Panc1 (cell line): ENCODE measurements at regions not wholly inside any gene's neighbourhood (a gene's known extent, or its start where the extent isn't known, plus 50 kb on each side); places are given as distances from the start of the nearest gene placed in this dataset.

Experiments used
- ATAC-seq: fragments of 200-7000 bp; cut with Tn5 transposase; 2 replicates; pipeline ENCODE4 v1.9.1; 2020; ENCODE audit warnings: mild to moderate bottlenecking, moderate library complexity
- BruUV-seq: library from RNA; stranded (reverse); fragments of 400-500 nt; replicated peaks from 2 replicates; lab custom pipeline; 2021; lab: Mats Ljungman, UMichigan
- CTCF ChIA-PET: fragments of 300-600 bp; sonication (Branson Sonifier 250); formaldehyde crosslinking; loops from one replicate; lab custom pipeline; 2022; ENCODE audit warnings: antibody characterized with exemption; lab: Charles Lee
- POLR2A ChIA-PET: fragments of 300-600 bp; sonication (Branson Sonifier 250); formaldehyde crosslinking; loops from one replicate; lab custom pipeline; 2022; ENCODE audit warnings: antibody characterized with exemption; lab: Charles Lee
- DNase-seq: peaks from one replicate; pipeline ENCODE4 v3.0.0-alpha.2; 2010; ENCODE audit warnings: low read depth, low spot score
- H3K27ac ChIP-seq: 2 replicates; pipeline ENCODE4 v1.5.1; 2011; ENCODE audit warnings: mild to moderate bottlenecking, low read length, inconsistent platforms
- H3K27me3 ChIP-seq: fragments of 200-500 bp; sonication (Bioruptor generic); 2 replicates; pipeline ENCODE4 v1.6.0; 2014; ENCODE audit warnings: low read length, inconsistent platforms; ENCODE audit not compliant: control insufficient read depth, insufficient read depth
- H3K36me3 ChIP-seq: fragments of 200-500 bp; sonication (Bioruptor generic); 2 replicates; pipeline ENCODE4 v1.5.1; 2014; ENCODE audit warnings: inconsistent platforms, mild to moderate bottlenecking, low read length, moderate library complexity; ENCODE audit not compliant: control insufficient read depth, insufficient read depth
- H3K4me1 ChIP-seq: 2 replicates; pipeline ENCODE4 v1.5.1; 2011; ENCODE audit warnings: inconsistent platforms, mild to moderate bottlenecking, low read length, moderate library complexity; ENCODE audit not compliant: control insufficient read depth, insufficient read depth
- H3K4me3 ChIP-seq, 2 experiments: 2 replicates each; pipeline ENCODE4 v1.5.1; 2011 to 2012; ENCODE audit warnings: low read depth in 2 of 2, low read length in 2 of 2, mild to moderate bottlenecking in 2 of 2, inconsistent platforms in 1 of 2, moderate library complexity in 1 of 2
- H3K9me3 ChIP-seq: fragments of 200-500 bp; sonication (Bioruptor generic); 2 replicates; pipeline ENCODE4 v1.5.1; 2014; ENCODE audit warnings: low read depth, mild to moderate bottlenecking, inconsistent platforms, low read length, moderate library complexity; ENCODE audit not compliant: control insufficient read depth, insufficient read depth
- CTCF ChIP-seq: fragments of 450-650 bp; IDR thresholded peaks from 2 replicates; pipeline ENCODE4 v1.5.1; 2017; ENCODE audit warnings: mild to moderate bottlenecking
- POLR2AphosphoS5 ChIP-seq: IDR thresholded peaks from 2 replicates; pipeline ENCODE4 v1.6.1; 2012; ENCODE audit warnings: mild to moderate bottlenecking, low read depth, low read length, moderate library complexity
- REST ChIP-seq, 2 experiments: IDR thresholded peaks; 2 replicates each; pipeline ENCODE4 v1.6.1; 2011 to 2012; ENCODE audit warnings: low read depth in 2 of 2, control low read depth in 1 of 2, low read length in 1 of 2, mild to moderate bottlenecking in 1 of 2, moderate library complexity in 1 of 2; ENCODE audit not compliant: insufficient read depth in 1 of 2
- SIN3A ChIP-seq: IDR thresholded peaks from 2 replicates; pipeline ENCODE4 v1.6.1; 2012; ENCODE audit warnings: low read depth, mild to moderate bottlenecking, low read length, moderate library complexity, borderline replicate concordance; ENCODE audit not compliant: insufficient read depth
- TCF7L2 ChIP-seq: IDR thresholded peaks from 2 replicates; pipeline ENCODE4 v1.6.1; 2011; ENCODE audit warnings: mild to moderate bottlenecking, low read depth, low read length, inconsistent platforms
- in situ Hi-C: cut with HindIII; loops from 2 replicates; pipeline ENCODE4 v1.10.0; 2016; ENCODE audit warnings: low sequenced_read_pairs, low pct_unique_long_range_greater_than_20kb
- intact Hi-C: fragments of 100-400 bp; cut with micrococcal nuclease; formaldehyde crosslinking; loops from one replicate; pipeline ENCODE4 v1.10.0; 2022; ENCODE audit not compliant: unreplicated experiment

GRCh38 chr4:108342325-108342970 is 173.7 kb upstream of the LEF1 start:
- Histone ChIP-seq H3K9me3 (no peaks in the 10 kb centered on the region), H3K4me1 (no peaks in the 10 kb centered on the region), H3K27me3 (no peaks in the 10 kb centered on the region; the same call in none of the 2 replicates), H3K36me3 (no peaks in the 10 kb centered on the region), H3K27ac (no peak overlapping the region), H3K4me3 (no peak overlapping the region)
- in situ Hi-C loops (no loop called here), intact Hi-C loops (no loop called here)
- DNase-seq (no peak), ATAC-seq (no peak)
- ChIA-PET POLR2A (no interaction called here), CTCF (no interaction called here)
- no peak for TF ChIP-seq REST (IDR thresholded peaks at IDR 0.05; ENCODE audit: insufficient read depth in 1 of 2, low read depth in 2 of 2, low read length in 1 of 2)
- TF ChIP-seq POLR2AphosphoS5, result no peak
- TF ChIP-seq TCF7L2, result no peak
- no peak for TF ChIP-seq SIN3A
- no peak for TF ChIP-seq CTCF
- no TSS peak for BruUV-seq

- ATAC-seq, result no peak
- H3K9me3 ChIP-seq, result no peaks in the 10 kb centered on the region
- in situ Hi-C loops (no loop called here), intact Hi-C loops (no loop called here)
- H3K27ac ChIP-seq, result no peak overlapping the region
- no TSS peak for BruUV-seq
- H3K27me3 ChIP-seq, result no peaks in the 10 kb centered on the region; the same call in 1 of the 2 replicates
- H3K36me3 ChIP-seq, result no peaks in the 10 kb centered on the region
- H3K4me3 ChIP-seq, result no peak overlapping the region
- no peak for DNase-seq
- CTCF ChIA-PET, result no interaction called here
- POLR2A ChIA-PET, result no interaction called here
- no peak for TF ChIP-seq REST (IDR thresholded peaks at IDR 0.05; ENCODE audit: insufficient read depth in 1 of 2, low read depth in 2 of 2, low read length in 1 of 2)
- no peak for TF ChIP-seq SIN3A
- no peak for TF ChIP-seq CTCF
- TF ChIP-seq TCF7L2, result no peak
- TF ChIP-seq POLR2AphosphoS5, result no peak
- H3K4me1 ChIP-seq, result no peaks in the 10 kb centered on the region
Measured at GRCh38 chr4:108337923-108338322, 169.2 kb upstream of the LEF1 start.
